Osteoblast (primary cell): ENCODE measurements at regions not wholly inside any gene's neighbourhood (a gene's known extent, or its start where the extent isn't known, plus 50 kb on each side); places are given as distances from the start of the nearest gene placed in this dataset.

ENCODE experiments used
- DNase-seq: peaks from one replicate; pipeline ENCODE4 v3.0.0; 2011; ENCODE audit warnings: low spot score, mixed read lengths; ENCODE audit not compliant: insufficient read length; ENCODE audit errors: missing footprints
- H2AFZ ChIP-seq: 2 replicates; pipeline ENCODE4 v1.6.0; 2011; ENCODE audit warnings: mild to moderate bottlenecking, low read length
- H3K27ac ChIP-seq: 2 replicates; pipeline ENCODE4 v1.5.1; 2011; ENCODE audit warnings: mild to moderate bottlenecking, low read depth, low read length, moderate library complexity
- H3K27me3 ChIP-seq: 2 replicates; pipeline ENCODE4 v1.6.0; 2012; ENCODE audit warnings: mild to moderate bottlenecking, control low read depth, inconsistent platforms, low read length, moderate library complexity; ENCODE audit not compliant: insufficient read depth
- H3K36me3 ChIP-seq: 2 replicates; pipeline ENCODE4 v1.5.1; 2011; ENCODE audit warnings: mild to moderate bottlenecking, low read length, control low read depth, moderate library complexity; ENCODE audit not compliant: insufficient read depth
- H3K4me1 ChIP-seq: 2 replicates; pipeline ENCODE4 v1.5.1; 2011; ENCODE audit warnings: mild to moderate bottlenecking, low read length, control low read depth, moderate library complexity; ENCODE audit not compliant: insufficient read depth
- H3K4me2 ChIP-seq: 2 replicates; pipeline ENCODE4 v1.6.0; 2011; ENCODE audit warnings: mild to moderate bottlenecking, low read length; ENCODE audit not compliant: insufficient read depth
- H3K4me3 ChIP-seq: fragments of 200-600 bp; sonication (generic); 3 replicates; pipeline ENCODE4 v1.5.1; 2012; ENCODE audit warnings: mild to moderate bottlenecking, low read length, inconsistent platforms; ENCODE audit not compliant: insufficient read depth
- H3K79me2 ChIP-seq: 2 replicates; pipeline ENCODE4 v1.6.0; 2012; ENCODE audit warnings: mild to moderate bottlenecking, low read length, control low read depth, inconsistent platforms; ENCODE audit not compliant: insufficient read depth
- H3K9me3 ChIP-seq: 2 replicates; pipeline ENCODE4 v1.5.1; 2011; ENCODE audit warnings: low read depth, low read length, control low read depth
- H4K20me1 ChIP-seq: 2 replicates; pipeline ENCODE4 v1.6.0; 2012; ENCODE audit warnings: mild to moderate bottlenecking, low read length, control low read depth; ENCODE audit not compliant: insufficient read depth
- CTCF ChIP-seq: IDR thresholded peaks from 2 replicates; pipeline ENCODE4 v1.5.1; 2011; ENCODE audit warnings: mild to moderate bottlenecking, low read depth, low read length, moderate library complexity; ENCODE audit errors: extremely low read depth

- no peak for TF ChIP-seq CTCF
- H3K4me1 ChIP-seq, result peaks cover 10% of the 10 kb centered on the region
These were observed 928.9 kb downstream of the TFAP2A start for GRCh38 chr6:9485992-9486391.

GRCh38 chr6:9484686-9485085 is 930.2 kb downstream of the TFAP2A start:
- no peak overlapping the region for H3K4me3 ChIP-seq
- H3K27me3 ChIP-seq, result no peaks in the 10 kb centered on the region
- no peaks in the 10 kb centered on the region for H4K20me1 ChIP-seq
- H2AFZ ChIP-seq, result no peak overlapping the region
- no peak for DNase-seq
- H3K36me3 ChIP-seq, result no peaks in the 10 kb centered on the region
- no peaks in the 10 kb centered on the region for H3K79me2 ChIP-seq
- peaks cover 10% of the 10 kb centered on the region for H3K4me1 ChIP-seq
- H3K4me2 ChIP-seq, result no peak overlapping the region
- no peak for TF ChIP-seq CTCF
- H3K9me3 ChIP-seq, result no peaks in the 10 kb centered on the region
- no peak overlapping the region for H3K27ac ChIP-seq

More at GRCh38 chr6:9485992-9486391, 928.9 kb downstream of the TFAP2A start:
- H3K9me3 ChIP-seq, result no peaks in the 10 kb centered on the region
- DNase-seq, result no peak
- no peak overlapping the region for H3K4me2 ChIP-seq
- no peak overlapping the region for H3K27ac ChIP-seq
- H3K79me2 ChIP-seq, result no peaks in the 10 kb centered on the region
- H3K27me3 ChIP-seq, result no peaks in the 10 kb centered on the region
- no peaks in the 10 kb centered on the region for H3K36me3 ChIP-seq
- H3K4me3 ChIP-seq, result no peak overlapping the region
- H4K20me1 ChIP-seq, result no peaks in the 10 kb centered on the region
- no peak overlapping the region for H2AFZ ChIP-seq

DNA sequence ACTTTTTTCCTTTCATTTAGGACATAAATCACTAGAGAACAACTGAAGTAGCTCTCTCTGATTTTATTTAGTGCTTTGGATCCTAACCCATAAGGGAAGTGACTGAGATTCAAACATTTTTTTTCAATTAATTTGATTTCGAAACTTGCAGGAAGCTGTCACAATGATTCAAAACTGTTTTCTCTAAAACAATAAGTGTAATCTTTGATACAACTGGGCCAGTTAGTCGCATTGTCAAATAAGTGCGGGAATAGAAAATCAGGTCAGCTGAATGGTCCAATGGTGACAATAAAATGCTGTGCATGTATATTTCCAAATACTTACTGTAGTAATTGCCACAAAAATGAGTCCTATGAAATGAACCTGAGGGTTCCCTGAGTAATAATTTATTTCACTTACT is 930.8 kb downstream of the TFAP2A start:
- H3K4me3 ChIP-seq, result no peak overlapping the region
- no peaks in the 10 kb centered on the region for H3K9me3 ChIP-seq
- no peak for DNase-seq
- H3K4me1 ChIP-seq, result peaks cover 10% of the 10 kb centered on the region
- H3K36me3 ChIP-seq, result no peaks in the 10 kb centered on the region
- no peak overlapping the region for H2AFZ ChIP-seq
- TF ChIP-seq CTCF, result no peak
- H3K4me2 ChIP-seq, result no peak overlapping the region
- H3K27me3 ChIP-seq, result no peaks in the 10 kb centered on the region
- H3K79me2 ChIP-seq, result no peaks in the 10 kb centered on the region
- no peaks in the 10 kb centered on the region for H4K20me1 ChIP-seq
- no peak overlapping the region for H3K27ac ChIP-seq

GRCh38 chr6:9482030-9482738 is 932.7 kb downstream of the TFAP2A start:
- H3K27me3 ChIP-seq, result no peaks in the 10 kb centered on the region
- H3K4me1 ChIP-seq, result peaks cover 10% of the 10 kb centered on the region
- no peaks in the 10 kb centered on the region for H3K36me3 ChIP-seq
- H3K79me2 ChIP-seq, result no peaks in the 10 kb centered on the region
- no peaks in the 10 kb centered on the region for H4K20me1 ChIP-seq
- H2AFZ ChIP-seq, result no peak overlapping the region
- H3K27ac ChIP-seq, result peak overlapping the region; percentile 38
- TF ChIP-seq CTCF, result no peak
- H3K4me3 ChIP-seq, result no peak overlapping the region
- peak overlapping the region; percentile 34 for H3K4me2 ChIP-seq
- no peak for DNase-seq
- H3K9me3 ChIP-seq, result no peaks in the 10 kb centered on the region
